HG02759 (cell line): ENCODE measurements at regions not wholly inside any gene's neighbourhood (a gene's known extent, or its start where the extent isn't known, plus 50 kb on each side); places are given as distances from the start of the nearest gene placed in this dataset.
"Not testable (repeated sequence)": the region's sequence is repeated elsewhere in the genome, so short reads cannot be mapped to it uniquely, and the experiment has no call there.

Experiments used
- ATAC-seq: cut with Tn5 transposase; IDR thresholded peaks from one replicate; pipeline ENCODE4 v1.9.1; 2021; ENCODE audit warnings: mild to moderate bottlenecking, moderate library complexity; ENCODE audit not compliant: unreplicated experiment

GRCh38 chr13:27327633-27328032 lies 57.0 kb downstream of the RASL11A start:
- ATAC-seq, result no peak

GRCh38 chr13:27329210-27329609 lies 58.6 kb downstream of the RASL11A start:
- no peak for ATAC-seq

- ATAC-seq, result no peak
Measured at GRCh38 chr13:27334774-27335435, 64.3 kb downstream of the RASL11A start.

GRCh38 chr13:27336014-27336673 lies 65.5 kb downstream of the RASL11A start:
- ATAC-seq, result no peak

GRCh38 chr13:27338207-27338606 lies 67.6 kb downstream of the RASL11A start:
- ATAC-seq, result no peak

- ATAC-seq, result no peak
Measured at GRCh38 chr13:27338816-27339215, 68.2 kb downstream of the RASL11A start.

- ATAC-seq, result peak; percentile 63
Measured at GRCh38 chr13:27339299-27339698, 68.7 kb downstream of the RASL11A start.

GRCh38 chr13:27341616-27342015 lies 71.0 kb downstream of the RASL11A start:
- no peak for ATAC-seq

- no peak for ATAC-seq
Measured at GRCh38 chr13:27347211-27347772, 76.7 kb downstream of the RASL11A start.

GRCh38 chr13:27348461-27348860 lies 76.0 kb upstream of the GTF3A start:
- no peak for ATAC-seq

- no peak for ATAC-seq
Measured at GRCh38 chr13:27349458-27349857, 75.0 kb upstream of the GTF3A start.

- ATAC-seq, result not testable (repeated sequence)
Measured at GRCh38 chr13:27350825-27351224, 73.6 kb upstream of the GTF3A start.

GRCh38 chr13:27352698-27353097 lies 71.7 kb upstream of the GTF3A start:
- ATAC-seq, result no peak

GRCh38 chr13:27353166-27353583 lies 71.2 kb upstream of the GTF3A start:
- ATAC-seq, result peak; percentile 98

- no peak for ATAC-seq
Measured at GRCh38 chr13:27353708-27354107, 70.7 kb upstream of the GTF3A start.

GRCh38 chr13:27354379-27354778 lies 70.0 kb upstream of the GTF3A start:
- ATAC-seq, result no peak

GRCh38 chr13:27355894-27356293 lies 68.5 kb upstream of the GTF3A start:
- no peak for ATAC-seq

- ATAC-seq, result no peak
Measured at GRCh38 chr13:27358420-27358819, 66.0 kb upstream of the GTF3A start.

- peak; percentile 52 for ATAC-seq
Measured at GRCh38 chr13:27359199-27359821, 65.1 kb upstream of the GTF3A start.

- no peak for ATAC-seq
Measured at GRCh38 chr13:27360562-27360961, 63.9 kb upstream of the GTF3A start.

GRCh38 chr13:27362064-27362751 lies 62.2 kb upstream of the GTF3A start:
- ATAC-seq, result peak; percentile 85
